C4-2B (cell line): ENCODE measurements at regions not wholly inside any gene's neighbourhood (a gene's known extent, or its start where the extent isn't known, plus 50 kb on each side); places are given as distances from the start of the nearest gene placed in this dataset.

Experiments used
- H3K27ac ChIP-seq: fragments of 450-650 bp; 2 replicates; pipeline ENCODE4 v1.5.1; 2017
- ZFX ChIP-seq: fragments of 450-650 bp; IDR thresholded peaks from 2 replicates; pipeline ENCODE4 v1.6.1; 2017
- TF ChIP-seq, protein P1 (sequence below): fragments of 450-650 bp; conservative IDR thresholded peaks from 2 replicates; pipeline ENCODE4 v1.5.1; 2017; ENCODE audit warnings: mild to moderate bottlenecking

DNA sequence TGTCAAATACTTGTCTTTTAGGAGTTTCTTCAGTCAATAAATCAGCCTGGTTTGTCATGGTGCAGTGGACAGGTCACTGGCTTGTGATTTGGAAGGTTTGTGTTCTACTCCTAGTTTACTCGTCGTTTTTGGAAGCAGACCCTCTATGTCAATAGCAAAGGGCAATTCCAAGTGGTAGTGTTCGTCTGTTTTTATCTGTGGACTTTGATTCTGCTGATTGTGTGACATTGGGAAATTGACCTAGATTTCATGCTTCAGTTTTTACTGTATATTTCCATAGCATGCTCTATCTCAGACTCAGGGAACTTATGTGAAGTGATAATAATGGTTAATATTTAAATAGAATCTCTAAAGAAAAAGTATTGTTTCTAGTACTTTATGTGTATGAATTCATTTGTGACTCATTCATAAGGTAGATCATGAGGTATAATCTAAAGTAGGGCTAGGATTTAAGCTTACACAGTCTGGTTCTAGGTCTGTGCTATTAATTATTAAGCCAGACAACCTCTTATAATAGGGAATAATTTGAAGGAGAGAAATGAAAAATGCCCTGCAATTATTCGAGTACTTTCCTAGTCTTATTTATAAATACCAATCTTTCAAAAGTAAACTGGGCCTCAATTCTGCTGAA, 198.1 kb downstream of the REEP3 start:
- TF ChIP-seq, protein P1, sequence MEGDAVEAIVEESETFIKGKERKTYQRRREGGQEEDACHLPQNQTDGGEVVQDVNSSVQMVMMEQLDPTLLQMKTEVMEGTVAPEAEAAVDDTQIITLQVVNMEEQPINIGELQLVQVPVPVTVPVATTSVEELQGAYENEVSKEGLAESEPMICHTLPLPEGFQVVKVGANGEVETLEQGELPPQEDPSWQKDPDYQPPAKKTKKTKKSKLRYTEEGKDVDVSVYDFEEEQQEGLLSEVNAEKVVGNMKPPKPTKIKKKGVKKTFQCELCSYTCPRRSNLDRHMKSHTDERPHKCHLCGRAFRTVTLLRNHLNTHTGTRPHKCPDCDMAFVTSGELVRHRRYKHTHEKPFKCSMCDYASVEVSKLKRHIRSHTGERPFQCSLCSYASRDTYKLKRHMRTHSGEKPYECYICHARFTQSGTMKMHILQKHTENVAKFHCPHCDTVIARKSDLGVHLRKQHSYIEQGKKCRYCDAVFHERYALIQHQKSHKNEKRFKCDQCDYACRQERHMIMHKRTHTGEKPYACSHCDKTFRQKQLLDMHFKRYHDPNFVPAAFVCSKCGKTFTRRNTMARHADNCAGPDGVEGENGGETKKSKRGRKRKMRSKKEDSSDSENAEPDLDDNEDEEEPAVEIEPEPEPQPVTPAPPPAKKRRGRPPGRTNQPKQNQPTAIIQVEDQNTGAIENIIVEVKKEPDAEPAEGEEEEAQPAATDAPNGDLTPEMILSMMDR, result no peak
- no peak for TF ChIP-seq ZFX
- no peak overlapping the region for H3K27ac ChIP-seq

DNA sequence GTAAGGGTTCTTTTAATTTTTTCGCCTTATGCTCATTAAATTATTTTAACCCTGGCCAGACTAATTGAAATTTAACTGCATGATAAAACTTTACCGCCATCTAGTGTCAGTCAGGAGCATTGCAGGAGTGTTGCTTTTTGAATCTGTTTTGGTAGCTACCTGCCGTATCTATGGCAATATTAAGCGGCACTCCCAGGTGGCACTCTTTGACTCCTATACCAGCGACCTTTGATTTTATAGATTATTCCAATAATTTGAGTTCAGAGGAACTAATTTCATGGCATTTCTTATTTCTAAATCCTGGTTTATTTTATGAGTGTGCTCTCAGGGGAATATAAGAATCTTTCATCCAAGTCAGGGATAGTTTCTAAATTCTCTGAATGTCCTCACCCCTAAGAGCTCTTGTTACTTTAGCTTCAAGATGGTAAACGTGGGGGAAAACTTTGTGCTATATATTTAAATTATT, 198.9 kb downstream of the REEP3 start:
- TF ChIP-seq, protein P1, result peak; percentile 99
- no peak for TF ChIP-seq ZFX
- no peak overlapping the region for H3K27ac ChIP-seq

DNA sequence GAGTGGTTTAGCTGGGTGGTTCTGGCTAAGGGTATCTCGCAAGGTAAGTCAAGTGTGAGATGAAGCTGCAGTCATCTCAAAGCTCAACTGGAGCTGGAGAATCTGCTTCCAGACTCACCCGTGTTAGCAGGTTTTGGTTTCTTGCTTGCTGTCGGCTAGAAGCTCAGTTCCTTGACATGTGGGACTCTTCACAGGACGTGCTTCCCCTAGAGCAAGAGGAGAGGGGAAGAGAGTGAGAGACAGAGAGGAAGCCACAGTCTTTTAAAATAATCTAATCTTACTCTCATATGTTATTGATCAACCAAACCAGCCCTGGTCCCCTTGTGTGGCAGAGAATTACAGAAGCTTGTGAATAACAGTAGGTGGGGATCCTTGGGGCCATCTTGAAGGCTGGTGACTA, 199.5 kb downstream of the REEP3 start:
- no peak overlapping the region for H3K27ac ChIP-seq
- TF ChIP-seq, protein P1, result no peak
- no peak for TF ChIP-seq ZFX

DNA sequence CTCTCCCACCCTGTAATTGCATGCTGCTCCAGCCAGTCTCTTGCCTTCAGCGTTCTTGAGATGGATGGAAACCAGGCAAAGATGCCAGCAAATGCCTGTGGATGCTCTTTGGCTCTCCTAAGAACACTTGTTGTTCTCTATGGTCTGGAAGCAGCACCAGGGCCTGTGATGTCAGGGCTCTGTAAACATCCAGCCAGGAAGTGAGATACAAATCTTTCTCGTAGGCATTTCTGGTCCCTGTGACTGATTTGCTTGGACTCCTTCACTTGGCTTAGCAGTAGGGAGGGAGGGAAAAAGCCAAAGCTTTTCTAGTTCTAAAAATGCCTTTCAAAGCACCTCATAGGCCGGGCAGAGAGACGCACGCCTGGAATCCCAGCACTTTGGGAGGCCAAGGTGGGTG, 201.3 kb downstream of the REEP3 start:
- H3K27ac ChIP-seq, result peak overlapping the region; percentile 45
- TF ChIP-seq, protein P1, result no peak
- no peak for TF ChIP-seq ZFX

DNA sequence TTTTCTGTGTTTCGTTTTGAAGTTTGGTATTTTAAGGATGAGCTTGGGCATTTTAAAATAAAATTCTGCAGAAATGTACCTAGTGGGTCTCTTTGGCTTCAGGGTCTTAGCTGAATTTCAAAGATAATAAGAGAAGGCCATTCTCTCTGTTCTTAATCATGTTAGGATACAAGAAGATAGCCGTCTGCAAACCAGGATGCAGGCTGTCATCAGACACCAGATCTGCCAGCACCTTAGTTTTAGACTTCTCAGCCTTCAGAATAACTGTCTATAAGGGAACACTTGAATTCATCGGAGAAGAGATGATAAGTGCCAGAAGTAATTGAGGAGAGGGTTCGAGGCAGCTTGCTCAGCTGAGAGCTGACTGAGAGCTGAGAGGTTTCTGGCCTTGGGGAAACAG, 202.1 kb downstream of the REEP3 start:
- H3K27ac ChIP-seq, result no peak overlapping the region
- no peak for TF ChIP-seq ZFX
- TF ChIP-seq, protein P1, result no peak

DNA sequence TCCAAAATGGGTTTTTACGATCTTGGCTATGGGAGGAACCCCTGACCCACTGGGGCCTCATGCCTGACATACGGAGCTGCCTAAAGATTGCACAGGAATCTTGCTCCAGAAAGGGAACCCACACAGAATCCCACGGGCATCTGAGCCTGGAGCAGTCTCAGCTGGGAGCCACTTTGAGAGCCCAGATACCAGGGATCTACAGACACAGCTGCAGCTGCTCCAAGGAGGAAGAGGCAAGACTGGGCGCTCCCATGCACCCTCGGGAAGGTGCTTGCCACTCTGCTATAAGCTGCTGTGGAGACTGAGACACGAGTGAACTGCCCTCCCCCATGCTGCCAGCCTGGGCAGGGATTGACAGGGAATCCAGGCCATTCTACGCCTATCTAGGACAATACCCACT, 202.5 kb downstream of the REEP3 start:
- H3K27ac ChIP-seq, result no peak overlapping the region
- no peak for TF ChIP-seq ZFX
- TF ChIP-seq, protein P1, result no peak

DNA sequence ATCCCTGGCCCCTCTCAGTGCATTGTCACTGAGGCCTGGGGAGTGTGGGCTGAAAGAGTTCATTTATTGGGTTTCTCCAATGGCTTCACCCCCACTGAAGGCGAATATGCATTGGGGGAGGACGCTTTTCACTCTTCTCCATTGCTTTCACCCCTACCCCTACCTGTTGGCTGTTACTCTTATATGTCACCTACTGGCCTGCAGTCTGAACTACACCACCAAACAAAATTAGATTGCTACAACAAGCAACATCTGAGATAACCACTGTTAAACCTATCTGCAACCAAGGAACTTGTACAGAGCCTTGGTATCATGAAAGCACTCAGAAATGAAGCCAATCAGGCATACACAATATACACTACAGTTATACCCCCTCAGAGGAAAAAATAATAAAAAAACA, 203.7 kb downstream of the REEP3 start:
- no peak overlapping the region for H3K27ac ChIP-seq
- TF ChIP-seq, protein P1, result peak; percentile 19
- TF ChIP-seq ZFX, result no peak
